A673 (cell line): ENCODE measurements at regions not wholly inside any gene's neighbourhood (a gene's known extent, or its start where the extent isn't known, plus 50 kb on each side); places are given as distances from the start of the nearest gene placed in this dataset.

ENCODE experiments used
- EZH2 ChIP-seq: fragments of 200-600 bp; sonication (generic); IDR thresholded peaks from 2 replicates; pipeline ENCODE4 v1.6.1; 2017; ENCODE audit warnings: borderline replicate concordance, low read depth, mild to moderate bottlenecking, mixed read lengths, antibody characterized with exemption, low read length; ENCODE audit not compliant: poor library complexity, severe bottlenecking
- TF ChIP-seq, protein P1 (sequence below): fragments of 300-800, 200-600 bp; sonication (generic); conservative IDR thresholded peaks from 2 replicates; pipeline ENCODE4 v1.5.1; 2017; ENCODE audit warnings: low read depth, mild to moderate bottlenecking, antibody characterized with exemption, low read length, moderate library complexity, mixed read lengths

DNA sequence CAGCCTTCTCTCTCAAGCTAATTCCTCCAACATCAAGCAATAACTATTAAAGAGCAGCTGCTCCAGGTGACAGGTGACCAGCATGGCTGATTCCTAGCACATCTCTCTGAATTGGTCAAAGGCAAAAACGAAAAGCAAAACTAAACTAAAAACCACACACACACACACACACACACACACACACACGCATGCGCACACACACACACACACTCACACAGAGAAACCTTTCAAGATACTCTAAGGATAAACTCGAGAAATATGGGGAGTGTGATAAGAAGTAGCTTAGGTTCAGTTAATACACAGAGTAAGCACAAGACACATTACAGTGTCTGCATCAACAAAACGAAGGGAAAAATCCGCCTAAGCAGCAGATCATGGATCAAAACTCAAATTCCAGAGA lies 74.5 kb upstream of the FZD7 start:
- TF ChIP-seq, protein P1, sequence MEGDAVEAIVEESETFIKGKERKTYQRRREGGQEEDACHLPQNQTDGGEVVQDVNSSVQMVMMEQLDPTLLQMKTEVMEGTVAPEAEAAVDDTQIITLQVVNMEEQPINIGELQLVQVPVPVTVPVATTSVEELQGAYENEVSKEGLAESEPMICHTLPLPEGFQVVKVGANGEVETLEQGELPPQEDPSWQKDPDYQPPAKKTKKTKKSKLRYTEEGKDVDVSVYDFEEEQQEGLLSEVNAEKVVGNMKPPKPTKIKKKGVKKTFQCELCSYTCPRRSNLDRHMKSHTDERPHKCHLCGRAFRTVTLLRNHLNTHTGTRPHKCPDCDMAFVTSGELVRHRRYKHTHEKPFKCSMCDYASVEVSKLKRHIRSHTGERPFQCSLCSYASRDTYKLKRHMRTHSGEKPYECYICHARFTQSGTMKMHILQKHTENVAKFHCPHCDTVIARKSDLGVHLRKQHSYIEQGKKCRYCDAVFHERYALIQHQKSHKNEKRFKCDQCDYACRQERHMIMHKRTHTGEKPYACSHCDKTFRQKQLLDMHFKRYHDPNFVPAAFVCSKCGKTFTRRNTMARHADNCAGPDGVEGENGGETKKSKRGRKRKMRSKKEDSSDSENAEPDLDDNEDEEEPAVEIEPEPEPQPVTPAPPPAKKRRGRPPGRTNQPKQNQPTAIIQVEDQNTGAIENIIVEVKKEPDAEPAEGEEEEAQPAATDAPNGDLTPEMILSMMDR = no peak
- TF ChIP-seq EZH2 = no peak
